ENCODE measurements at regions not wholly inside any gene's neighbourhood (a gene's known extent, or its start where the extent isn't known, plus 50 kb on each side); places are given as distances from the start of the nearest gene placed in this dataset.

DNA sequence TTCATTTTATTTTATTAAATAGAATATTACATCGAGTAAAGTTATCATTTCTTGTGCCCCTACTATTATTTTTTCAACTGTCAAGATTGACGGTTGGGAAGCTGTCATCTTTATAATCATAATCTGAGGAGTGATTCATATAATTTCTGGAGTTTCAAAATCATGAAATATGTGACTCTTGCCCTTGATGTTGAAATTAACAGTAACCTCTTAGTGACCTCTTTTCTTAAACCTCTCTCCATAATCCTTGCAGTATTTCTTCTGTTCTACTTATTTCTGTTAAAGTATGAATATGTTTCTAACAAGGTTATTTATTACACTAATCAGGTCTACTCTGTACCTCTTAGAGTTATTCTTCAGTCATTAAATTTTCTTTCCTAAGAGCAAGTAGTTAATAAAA lies 663.8 kb downstream of the LIG4 start:
- ChIA-PET CTCF (no interaction called here), POLR2A (no interaction called here)
- dilution Hi-C loops (cut with MboI; ENCODE audit: extremely low pct_ligation_motif_present, low sequenced_read_pairs) (no loop called here), intact Hi-C loops (cut with micrococcal nuclease) (no loop called here)
- no peaks in the 10 kb centered on the region for H3K36me3 ChIP-seq (ENCODE audit: control insufficient read depth in 2 of 2, extremely low read depth in 1 of 2, insufficient read depth in 2 of 2, low read length in 2 of 2)
- no peak overlapping the region for H3K4me2 ChIP-seq (ENCODE audit: insufficient read depth, low read length)
- H3K27ac ChIP-seq (ENCODE audit: insufficient read depth, low read depth, low read length) = no peak overlapping the region
- H3K9me1 ChIP-seq (replicated peaks; ENCODE audit: control insufficient read depth, extremely low read depth, insufficient read depth, low read length) = no peaks in the 10 kb centered on the region
- no peak overlapping the region for H2AFZ ChIP-seq (ENCODE audit: low read depth, low read length)
- BruUV-seq (replicated peaks) = no TSS peak
- no peaks in the 10 kb centered on the region for H3K79me2 ChIP-seq (ENCODE audit: control insufficient read depth, insufficient read depth, low read length)
- H4K20me1 ChIP-seq (replicated peaks; ENCODE audit: control insufficient read depth, extremely low read depth, insufficient read depth, low read length) = no peaks in the 10 kb centered on the region
- H3K4me1 ChIP-seq (ENCODE audit: control insufficient read depth, extremely low read depth, insufficient read depth, low read length) = no peaks in the 10 kb centered on the region
- no peak overlapping the region for H3K4me3 ChIP-seq (replicated peaks in 1 of 3; ENCODE audit: insufficient read depth in 1 of 3, low read depth in 1 of 3, low read length in 3 of 3)
- no peak overlapping the region for H3K9ac ChIP-seq (replicated peaks; ENCODE audit: extremely low read depth, insufficient read depth, low read length)
- DNase-seq (ENCODE audit: low read depth, low spot score) (no peak), FAIRE-seq (no peak)
- no peaks in the 10 kb centered on the region for H3K27me3 ChIP-seq (ENCODE audit: control insufficient read depth in 2 of 2, insufficient read depth in 2 of 2, low read length in 2 of 2)
- H3K9me3 ChIP-seq (replicated peaks; ENCODE audit: control insufficient read depth, insufficient read depth, low read length) = no peaks in the 10 kb centered on the region
- TF ChIP-seq, protein P1, sequence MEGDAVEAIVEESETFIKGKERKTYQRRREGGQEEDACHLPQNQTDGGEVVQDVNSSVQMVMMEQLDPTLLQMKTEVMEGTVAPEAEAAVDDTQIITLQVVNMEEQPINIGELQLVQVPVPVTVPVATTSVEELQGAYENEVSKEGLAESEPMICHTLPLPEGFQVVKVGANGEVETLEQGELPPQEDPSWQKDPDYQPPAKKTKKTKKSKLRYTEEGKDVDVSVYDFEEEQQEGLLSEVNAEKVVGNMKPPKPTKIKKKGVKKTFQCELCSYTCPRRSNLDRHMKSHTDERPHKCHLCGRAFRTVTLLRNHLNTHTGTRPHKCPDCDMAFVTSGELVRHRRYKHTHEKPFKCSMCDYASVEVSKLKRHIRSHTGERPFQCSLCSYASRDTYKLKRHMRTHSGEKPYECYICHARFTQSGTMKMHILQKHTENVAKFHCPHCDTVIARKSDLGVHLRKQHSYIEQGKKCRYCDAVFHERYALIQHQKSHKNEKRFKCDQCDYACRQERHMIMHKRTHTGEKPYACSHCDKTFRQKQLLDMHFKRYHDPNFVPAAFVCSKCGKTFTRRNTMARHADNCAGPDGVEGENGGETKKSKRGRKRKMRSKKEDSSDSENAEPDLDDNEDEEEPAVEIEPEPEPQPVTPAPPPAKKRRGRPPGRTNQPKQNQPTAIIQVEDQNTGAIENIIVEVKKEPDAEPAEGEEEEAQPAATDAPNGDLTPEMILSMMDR (IDR thresholded peaks at IDR 0.05; ENCODE audit: extremely low read depth in 1 of 2, insufficient read depth in 1 of 2, low read depth in 1 of 2, low read length in 2 of 2) = no peak
- TF ChIP-seq POLR2A (IDR thresholded peaks at IDR 0.05; ENCODE audit: low read depth, low read length) (no peak), MYC (IDR thresholded peaks at IDR 0.05; ENCODE audit: low read depth, low read length) (no peak), FOS (IDR thresholded peaks at IDR 0.05; ENCODE audit: borderline replicate concordance, insufficient read depth, low read length) (no peak), GATA2 (IDR thresholded peaks at IDR 0.05; ENCODE audit: insufficient read depth, insufficient read length, low read depth, low read length) (no peak), EZH2 (IDR thresholded peaks at IDR 0.05; ENCODE audit: borderline replicate concordance, low read depth, low read length, severe bottlenecking) (no peak), POLR2AphosphoS5 (IDR thresholded peaks at IDR 0.05; ENCODE audit: insufficient read depth, low read depth, low read length) (no peak), JUN (IDR thresholded peaks at IDR 0.05; ENCODE audit: borderline replicate concordance, insufficient read depth, insufficient read length, low read depth) (no peak)
- TF ChIP-seq, protein P2, sequence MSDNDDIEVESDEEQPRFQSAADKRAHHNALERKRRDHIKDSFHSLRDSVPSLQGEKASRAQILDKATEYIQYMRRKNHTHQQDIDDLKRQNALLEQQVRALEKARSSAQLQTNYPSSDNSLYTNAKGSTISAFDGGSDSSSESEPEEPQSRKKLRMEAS (IDR thresholded peaks at IDR 0.05; ENCODE audit: insufficient read depth, insufficient read length) = no peak
